CD4-positive, alpha-beta T cell treated with Interleukin-17A for 4 hours (primary cell): ENCODE measurements at regions not wholly inside any gene's neighbourhood (a gene's known extent, or its start where the extent isn't known, plus 50 kb on each side); places are given as distances from the start of the nearest gene placed in this dataset.

Experiments
- DNase-seq: peaks from one replicate; pipeline ENCODE4 v3.0.0-alpha.2; 2020; ENCODE audit warnings: mixed read lengths

- no peak for DNase-seq
Measured at GRCh38 chr7:9876053-9876452, 1097.6 kb upstream of the PHF14 start.

- no peak for DNase-seq
Measured at GRCh38 chr7:9889554-9889953, 1084.1 kb upstream of the PHF14 start.

GRCh38 chr7:9890092-9890491 is 1083.6 kb upstream of the PHF14 start:
- no peak for DNase-seq

GRCh38 chr7:9891056-9891455 is 1082.6 kb upstream of the PHF14 start:
- DNase-seq, result no peak

- DNase-seq, result no peak
Measured at GRCh38 chr7:9900339-9900738, 1073.3 kb upstream of the PHF14 start.

GRCh38 chr7:9921326-9921725 is 1052.3 kb upstream of the PHF14 start:
- DNase-seq, result no peak

- no peak for DNase-seq
Measured at GRCh38 chr7:9937944-9938631, 1035.6 kb upstream of the PHF14 start.

- DNase-seq, result no peak
Measured at GRCh38 chr7:9939176-9939575, 1034.5 kb upstream of the PHF14 start.

GRCh38 chr7:9945131-9945530 is 1028.5 kb upstream of the PHF14 start:
- no peak for DNase-seq

- DNase-seq, result no peak
Measured at GRCh38 chr7:9945857-9946256, 1027.8 kb upstream of the PHF14 start.

- DNase-seq, result no peak
Measured at GRCh38 chr7:9955138-9955537, 1018.5 kb upstream of the PHF14 start.

GRCh38 chr7:9958486-9958885 is 1015.2 kb upstream of the PHF14 start:
- no peak for DNase-seq

- DNase-seq, result no peak
Measured at GRCh38 chr7:9960460-9960859, 1013.2 kb upstream of the PHF14 start.

GRCh38 chr7:9961161-9961922 is 1012.3 kb upstream of the PHF14 start:
- no peak for DNase-seq

- no peak for DNase-seq
Measured at GRCh38 chr7:9962742-9963141, 1010.9 kb upstream of the PHF14 start.

GRCh38 chr7:9978106-9979064 is 995.3 kb upstream of the PHF14 start:
- no peak for DNase-seq

- DNase-seq, result no peak
Measured at GRCh38 chr7:9981742-9982349, 991.8 kb upstream of the PHF14 start.

- no peak for DNase-seq
Measured at GRCh38 chr7:9983048-9983447, 990.6 kb upstream of the PHF14 start.

GRCh38 chr7:10015687-10016086 is 958.0 kb upstream of the PHF14 start:
- no peak for DNase-seq

GRCh38 chr7:10022480-10022879 is 951.2 kb upstream of the PHF14 start:
- no peak for DNase-seq

- no peak for DNase-seq
Measured at GRCh38 chr7:10022957-10023356, 950.7 kb upstream of the PHF14 start.

- DNase-seq, result no peak
Measured at GRCh38 chr7:10034843-10035556, 938.7 kb upstream of the PHF14 start.
